Stimulated activated CD4-positive, alpha-beta T cell treated with anti-CD3 and anti-CD28 coated beads, Interleukin-2, amount 100 ng/mL, for 48 hours (primary cell): ENCODE measurements at regions not wholly inside any gene's neighbourhood (a gene's known extent, or its start where the extent isn't known, plus 50 kb on each side); places are given as distances from the start of the nearest gene placed in this dataset.
"Not testable (repeated sequence)": the region's sequence is repeated elsewhere in the genome, so short reads cannot be mapped to it uniquely, and the experiment has no call there.

Experiments used
- DNase-seq, 2 donors: peaks; one replicate each; pipeline ENCODE4 v3.0.0-alpha.2; 2020

DNA sequence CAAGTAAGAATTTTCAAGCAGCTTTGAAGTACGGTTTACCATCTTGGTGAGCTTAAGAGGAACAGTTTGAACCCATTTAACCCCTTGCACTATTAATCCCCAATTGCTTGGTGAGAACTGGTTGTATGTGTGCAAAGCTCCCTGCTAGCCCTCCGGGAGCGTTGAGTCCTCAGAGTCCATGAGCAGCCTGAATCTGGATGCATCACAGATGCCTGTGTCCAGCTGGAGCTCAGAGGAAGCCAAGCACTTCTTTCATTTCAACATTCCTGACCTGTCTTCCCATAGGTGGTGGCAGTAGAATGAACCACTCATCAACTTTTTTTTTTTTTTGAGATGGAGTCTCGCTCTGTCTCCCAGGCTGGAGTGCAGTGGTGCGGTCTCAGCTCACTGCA lies 199.9 kb upstream of the IRF2BP2 start:
- DNase-seq: not testable (repeated sequence)

DNA sequence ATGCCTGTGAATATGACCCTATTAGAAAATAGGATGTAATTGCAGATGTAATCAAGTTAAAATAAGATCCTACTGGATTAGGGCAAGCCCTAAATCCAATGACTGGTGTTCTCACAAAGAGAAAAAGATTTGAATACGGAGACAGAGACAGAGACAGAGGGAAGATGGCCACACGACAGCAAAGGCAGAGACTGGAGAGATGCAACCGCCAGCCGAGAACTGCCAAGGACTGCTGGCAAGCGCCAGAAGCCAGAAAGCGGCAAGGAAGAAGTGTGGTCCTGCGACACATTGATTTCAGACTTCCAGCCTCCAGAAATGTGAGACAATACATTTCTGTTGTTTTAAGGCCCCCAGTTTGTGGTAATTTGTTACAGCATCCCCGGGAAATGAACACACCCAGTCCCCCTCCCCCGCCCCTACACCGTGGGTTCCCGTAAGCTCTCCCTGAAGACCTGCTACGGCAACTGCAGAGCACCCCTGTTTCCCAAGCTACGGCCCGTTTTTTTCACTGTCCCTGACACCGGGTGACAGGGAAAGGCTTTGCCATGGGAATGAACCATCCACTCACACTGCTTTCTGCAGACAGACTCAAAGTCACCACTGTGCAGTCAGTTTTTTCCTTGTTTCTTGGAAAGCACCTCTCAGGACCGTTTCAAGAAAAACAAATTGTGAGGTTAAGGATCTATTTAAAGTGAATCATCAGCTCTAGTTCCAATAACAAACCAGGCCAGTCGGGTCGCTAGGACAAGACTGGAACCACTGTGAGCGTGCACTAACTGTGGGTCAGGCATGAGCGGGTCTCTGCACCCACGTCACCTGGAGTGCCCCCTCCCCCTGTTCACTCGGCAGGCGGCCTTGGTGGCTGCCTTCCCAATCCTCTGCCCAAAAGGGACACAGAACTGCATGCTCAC lies 199.2 kb upstream of the IRF2BP2 start:
- not testable (repeated sequence) for DNase-seq

DNA sequence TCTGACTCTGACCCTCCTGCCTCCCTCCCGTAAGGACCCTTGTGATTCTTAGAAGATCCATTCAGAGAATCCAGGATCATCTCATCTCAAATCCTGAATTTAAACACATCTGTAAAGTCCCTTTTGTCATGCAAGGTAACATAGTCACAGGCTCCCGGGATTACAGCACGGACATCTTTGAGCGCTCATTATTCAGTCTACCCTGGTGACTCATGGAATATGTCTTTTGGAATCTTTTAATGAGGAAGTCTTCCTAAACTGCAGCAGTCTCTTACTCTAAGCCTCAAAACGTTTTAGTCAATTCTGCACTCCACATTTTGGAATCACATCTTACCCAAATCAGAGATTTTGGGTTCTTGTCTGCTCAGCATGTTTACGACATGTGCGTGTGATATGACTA lies 198.5 kb upstream of the IRF2BP2 start:
- not testable (repeated sequence) for DNase-seq

DNA sequence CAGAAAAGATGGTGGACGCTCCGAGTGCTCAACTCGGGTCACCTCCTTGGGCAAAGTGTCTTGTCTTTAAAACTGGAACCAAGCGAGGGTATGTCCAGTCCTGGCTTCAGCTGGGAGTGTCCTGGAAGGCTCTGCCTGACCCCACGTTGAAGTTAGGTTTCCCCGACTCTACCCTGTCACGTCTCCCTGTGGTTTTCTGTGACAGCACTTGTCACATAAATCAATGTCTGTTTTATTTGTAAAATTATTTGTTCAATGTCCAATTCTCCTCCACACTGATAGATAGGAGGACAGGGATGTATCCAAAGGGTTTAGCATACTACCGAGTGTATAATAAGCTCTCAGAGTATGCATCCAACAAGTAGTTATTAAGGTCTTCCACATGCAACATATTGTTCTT lies 197.7 kb upstream of the IRF2BP2 start:
- not testable (repeated sequence) for DNase-seq

DNA sequence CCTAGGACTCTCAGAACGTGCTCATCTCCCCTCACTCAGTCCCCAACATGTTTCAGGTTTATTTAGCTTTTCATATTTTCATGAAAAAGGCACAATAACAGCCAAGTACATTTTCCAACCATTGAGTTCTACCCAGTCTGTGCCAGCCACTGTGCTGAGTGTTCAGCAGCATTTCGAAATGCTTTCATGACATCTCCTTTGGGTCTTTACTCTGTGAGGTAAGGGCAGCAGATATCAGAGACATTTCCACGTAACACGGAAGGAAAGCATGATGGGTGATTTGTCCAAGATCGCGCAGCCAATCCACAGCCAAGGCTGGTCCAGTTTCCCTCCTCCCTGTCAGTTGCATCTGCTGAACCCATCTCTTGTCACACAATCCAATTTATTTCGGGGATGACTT lies 192.6 kb upstream of the IRF2BP2 start:
- DNase-seq: not testable (repeated sequence)

DNA sequence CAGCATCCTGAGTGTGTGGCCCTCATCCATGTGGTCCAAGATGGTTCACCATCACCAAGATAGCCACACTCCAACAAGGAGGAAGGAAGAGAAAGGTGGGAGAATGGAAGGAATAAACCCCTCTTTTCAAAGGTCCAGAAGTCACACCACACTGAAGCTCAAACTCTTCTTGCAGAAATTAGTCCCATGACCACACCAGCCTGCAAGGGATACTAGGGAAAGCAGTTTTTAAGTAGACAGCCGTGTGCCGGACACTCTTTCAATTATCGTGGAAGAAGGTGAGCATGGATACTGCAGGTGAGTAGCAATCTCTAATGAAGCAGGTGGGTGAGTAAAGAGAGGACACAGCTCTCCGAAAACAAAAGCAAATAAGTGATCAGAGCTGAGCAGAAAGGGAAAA lies 191.7 kb upstream of the IRF2BP2 start:
- DNase-seq: not testable (repeated sequence)

DNA sequence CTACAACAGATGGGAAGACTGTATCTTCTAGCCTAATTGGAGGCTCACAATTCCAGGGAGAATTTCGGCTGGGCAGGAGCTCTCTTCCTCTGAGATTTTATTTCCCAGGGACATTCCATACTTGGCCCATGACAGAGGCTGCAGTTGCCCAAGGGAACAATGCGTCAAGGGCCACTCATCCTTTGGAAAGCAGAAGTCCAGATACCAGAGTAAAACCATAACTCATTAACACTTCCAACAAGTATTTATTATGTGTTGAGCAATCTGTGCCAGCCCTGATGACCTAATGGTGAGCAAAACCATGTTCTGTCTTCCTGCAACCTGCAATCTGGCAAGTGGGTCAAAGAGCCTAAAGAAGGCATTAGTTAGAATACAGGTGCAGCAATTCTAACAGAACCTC lies 191.2 kb upstream of the IRF2BP2 start:
- DNase-seq: not testable (repeated sequence)

DNA sequence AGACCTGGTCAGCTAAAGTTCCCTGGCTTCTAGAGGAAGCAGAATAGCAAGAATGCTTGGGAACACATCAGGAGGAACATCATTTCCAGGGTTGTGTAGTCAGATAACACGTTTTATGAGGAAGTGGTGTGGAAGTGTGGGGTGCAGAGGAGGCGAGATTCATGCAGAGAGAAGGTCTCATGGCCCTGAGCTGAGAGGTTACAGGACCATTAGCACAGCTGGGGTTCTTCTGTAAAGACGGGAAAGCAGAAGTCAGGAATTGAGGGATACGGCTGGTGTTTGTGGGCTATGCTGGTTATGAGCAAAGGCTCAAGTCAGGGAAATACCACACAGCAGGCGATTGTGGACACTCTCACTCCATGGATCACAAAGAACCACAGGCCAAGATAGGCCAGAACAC lies 190.6 kb upstream of the IRF2BP2 start:
- not testable (repeated sequence) for DNase-seq

DNA sequence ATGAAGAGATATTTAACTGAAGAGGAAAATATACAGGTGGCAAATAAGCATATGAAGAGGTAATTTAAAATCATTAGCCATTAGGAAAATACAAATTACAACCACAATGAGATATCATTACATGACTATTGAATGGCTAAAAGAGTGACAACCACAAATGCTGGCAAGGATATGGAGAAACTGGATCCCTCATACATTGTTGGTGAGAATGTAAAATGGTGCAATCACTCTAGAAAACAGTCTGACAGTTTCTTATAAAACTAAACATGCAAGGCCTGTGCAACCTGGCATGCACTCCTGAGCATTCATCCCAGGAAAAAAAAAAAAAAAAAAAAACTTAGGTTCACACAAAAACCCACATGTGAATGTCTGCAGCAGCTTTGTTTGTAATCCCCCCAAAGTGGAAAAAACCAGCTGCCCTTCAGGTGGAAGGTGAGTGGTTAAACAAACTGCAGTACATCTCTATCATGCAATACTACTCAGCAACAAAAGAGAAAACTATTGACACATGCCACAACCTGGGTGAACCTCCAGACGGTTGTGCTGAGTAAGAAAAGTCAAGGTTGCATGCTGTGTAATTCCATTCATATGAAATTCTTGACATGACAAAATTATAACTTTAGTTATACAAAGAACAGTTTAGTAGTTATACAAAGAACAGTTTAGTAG lies 189.2 kb upstream of the IRF2BP2 start:
- DNase-seq: not testable (repeated sequence)

DNA sequence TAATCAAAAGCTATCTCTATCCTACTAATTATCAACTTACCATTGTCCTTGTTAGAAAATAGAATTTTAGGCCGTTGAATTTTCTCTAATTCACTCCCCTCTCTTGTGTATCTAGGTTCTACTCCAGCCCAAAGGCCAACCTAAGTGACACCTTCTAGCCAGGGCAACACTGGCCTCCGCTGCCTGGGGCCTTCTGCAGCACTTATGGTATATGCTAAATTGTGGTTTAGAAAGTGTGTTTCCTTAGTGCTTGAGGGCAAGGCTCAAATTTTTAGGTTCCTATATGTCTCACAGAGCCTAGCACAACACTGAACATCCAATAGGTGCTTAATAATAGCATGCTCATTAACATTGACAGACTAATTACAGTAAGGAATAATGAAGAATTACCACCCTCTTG lies 187.2 kb upstream of the IRF2BP2 start:
- not testable (repeated sequence) for DNase-seq

DNA sequence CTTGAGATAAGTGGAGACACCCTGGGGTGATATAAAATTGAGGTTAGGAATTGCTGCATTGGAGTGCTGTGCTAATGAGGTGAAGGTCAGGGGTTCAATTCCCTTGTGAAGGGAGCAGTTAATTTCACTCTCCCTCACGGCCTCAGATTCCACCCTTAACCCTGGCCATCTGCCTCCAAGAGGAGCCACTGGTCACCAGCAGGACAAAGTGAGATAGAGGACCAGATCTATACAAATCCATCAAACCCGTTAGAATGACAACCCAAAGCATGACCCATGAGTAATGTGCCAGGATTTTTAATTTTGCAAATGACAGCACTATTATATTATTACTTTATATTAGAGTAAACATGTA lies 186.4 kb upstream of the IRF2BP2 start:
- DNase-seq: not testable (repeated sequence)

DNA sequence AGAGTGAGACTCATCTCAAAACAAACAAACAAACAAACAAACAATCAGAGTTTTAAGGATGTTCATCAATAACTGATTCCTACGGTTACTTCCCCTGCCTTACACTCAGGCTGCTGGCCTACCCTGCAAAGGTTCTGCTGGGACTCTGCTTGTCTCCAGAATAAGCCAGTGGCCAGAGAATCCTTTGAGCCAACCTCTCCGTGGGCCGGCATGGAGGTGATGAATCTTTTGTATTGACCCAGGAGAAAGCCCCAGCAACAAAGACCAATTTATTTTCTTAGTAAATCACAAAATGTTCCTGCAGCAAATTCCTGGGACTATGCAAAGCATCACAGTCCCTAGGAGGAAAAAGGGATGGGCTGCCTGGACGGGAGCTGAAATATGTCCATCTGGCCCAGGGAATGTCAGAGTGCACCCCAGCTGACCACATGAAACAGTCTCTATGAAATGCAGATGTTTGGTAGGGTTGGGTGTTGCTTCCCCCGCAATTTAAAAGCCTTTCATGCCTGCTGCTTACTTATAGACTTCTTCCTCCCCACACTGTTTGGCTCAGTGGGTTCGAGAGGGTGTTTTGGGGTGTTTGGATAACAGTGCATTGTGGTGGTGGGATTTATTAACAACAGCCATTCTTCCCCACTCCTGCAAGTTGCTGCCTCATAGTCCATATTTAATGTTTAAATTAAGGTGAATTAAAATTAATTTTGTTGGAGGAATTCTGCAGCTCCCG lies 185.9 kb upstream of the IRF2BP2 start:
- not testable (repeated sequence) for DNase-seq

DNA sequence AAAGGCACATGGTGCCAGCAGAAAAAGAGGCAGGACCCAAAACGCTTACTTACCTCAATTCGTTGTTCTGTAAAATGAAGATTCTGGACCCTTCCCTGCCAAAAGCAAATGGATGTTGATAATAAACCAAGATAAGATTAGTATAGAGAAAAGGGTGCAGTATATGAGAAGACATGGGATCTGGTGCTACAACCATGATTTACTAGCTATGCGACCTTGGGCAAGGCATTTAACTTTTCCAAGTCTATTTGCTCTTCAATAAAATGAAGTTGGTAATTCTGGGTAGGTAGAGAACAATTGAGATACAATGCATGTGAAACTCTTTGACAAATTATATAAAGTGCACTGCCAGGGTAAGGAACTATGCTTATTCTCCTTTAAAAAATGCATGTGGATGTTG lies 185.0 kb upstream of the IRF2BP2 start:
- not testable (repeated sequence) for DNase-seq

DNA sequence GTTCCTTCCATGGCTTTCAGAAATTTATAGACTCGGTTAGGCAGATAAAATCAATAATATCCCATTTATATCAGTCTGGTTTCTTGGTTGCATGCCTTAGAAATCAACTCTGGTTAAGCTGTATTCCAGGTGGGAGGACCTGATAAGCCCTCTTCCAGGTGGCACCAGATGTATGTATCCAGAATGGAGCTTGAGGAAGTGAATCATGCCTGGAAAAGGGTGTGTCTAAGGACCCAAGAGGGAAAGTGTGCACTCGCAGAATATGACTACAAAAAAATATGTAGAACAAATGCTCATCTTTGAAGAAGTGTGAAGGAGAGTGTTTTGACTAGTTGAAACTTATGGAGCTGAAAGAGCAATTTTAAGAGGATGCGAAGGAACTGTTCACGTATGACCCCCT lies 184.5 kb upstream of the IRF2BP2 start:
- not testable (repeated sequence) for DNase-seq

DNA sequence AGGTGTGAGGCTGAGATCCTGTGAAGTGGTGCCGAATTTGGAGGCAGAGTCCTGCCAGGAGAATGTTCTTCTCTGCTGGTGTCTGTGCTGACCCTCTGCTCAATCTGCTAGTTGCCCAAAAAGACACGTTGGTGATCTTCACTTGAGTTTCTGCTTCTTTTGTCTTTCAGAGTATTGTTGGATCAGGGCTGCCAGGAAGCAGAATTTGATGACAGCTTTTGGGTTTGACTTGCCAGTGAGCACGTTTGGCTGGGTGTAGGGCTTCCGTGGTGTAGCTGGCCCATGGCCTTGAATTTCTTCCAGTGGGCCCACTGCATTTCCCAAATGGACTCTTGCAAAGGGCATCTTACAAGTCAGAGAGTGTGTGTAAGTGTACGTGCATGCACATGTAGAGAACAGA lies 183.9 kb upstream of the IRF2BP2 start:
- not testable (repeated sequence) for DNase-seq

DNA sequence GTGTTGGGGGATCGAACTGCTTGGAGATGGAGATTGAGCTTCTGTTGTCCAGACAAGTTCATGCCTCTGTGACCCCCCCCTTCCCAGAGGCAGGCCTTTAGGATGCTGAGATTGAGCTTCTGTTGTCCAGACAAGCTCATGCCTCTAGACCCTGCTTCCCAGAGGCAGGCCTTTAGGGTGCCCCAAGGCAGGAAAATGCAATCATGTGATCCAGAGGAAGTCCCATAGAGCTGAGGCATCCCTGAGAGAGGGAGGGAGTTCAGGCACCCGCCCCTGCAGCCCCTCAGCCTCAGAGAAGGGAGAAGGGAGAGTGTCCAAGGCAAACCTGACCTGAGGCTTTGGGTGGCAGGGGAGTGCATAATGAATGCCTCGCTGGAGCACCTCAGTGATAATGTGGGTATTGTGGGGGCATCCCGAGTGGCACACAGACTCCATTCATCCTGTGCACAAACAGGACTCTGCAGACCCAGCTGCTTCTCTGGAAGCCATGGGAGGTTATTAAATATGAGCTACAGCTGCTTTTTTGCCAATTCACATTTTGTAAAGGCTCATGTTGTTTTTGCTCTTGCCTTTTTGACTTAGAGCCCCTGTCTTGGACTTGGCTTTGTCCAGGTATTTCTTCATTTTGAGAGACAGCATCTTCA lies 182.4 kb upstream of the IRF2BP2 start:
- DNase-seq: not testable (repeated sequence)

DNA sequence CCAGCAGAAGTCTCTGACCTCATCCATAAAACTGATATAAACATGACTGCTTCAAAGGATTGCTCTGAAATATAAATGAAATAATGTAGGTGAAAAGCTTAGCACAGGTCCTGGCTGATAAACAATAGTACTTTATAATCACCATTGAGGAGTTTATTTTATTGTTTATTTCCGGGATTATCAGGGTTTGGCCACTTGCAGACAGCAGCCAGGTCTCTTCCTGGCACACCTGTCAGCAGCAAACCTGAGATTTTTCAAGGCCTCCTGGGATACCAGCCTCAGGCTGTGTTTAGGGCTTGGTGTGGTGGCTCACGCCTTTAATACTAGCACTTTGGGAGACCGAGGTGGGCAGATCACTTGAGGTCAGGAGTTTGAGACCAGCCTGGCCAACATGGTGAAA lies 181.6 kb upstream of the IRF2BP2 start:
- DNase-seq: not testable (repeated sequence)

DNA sequence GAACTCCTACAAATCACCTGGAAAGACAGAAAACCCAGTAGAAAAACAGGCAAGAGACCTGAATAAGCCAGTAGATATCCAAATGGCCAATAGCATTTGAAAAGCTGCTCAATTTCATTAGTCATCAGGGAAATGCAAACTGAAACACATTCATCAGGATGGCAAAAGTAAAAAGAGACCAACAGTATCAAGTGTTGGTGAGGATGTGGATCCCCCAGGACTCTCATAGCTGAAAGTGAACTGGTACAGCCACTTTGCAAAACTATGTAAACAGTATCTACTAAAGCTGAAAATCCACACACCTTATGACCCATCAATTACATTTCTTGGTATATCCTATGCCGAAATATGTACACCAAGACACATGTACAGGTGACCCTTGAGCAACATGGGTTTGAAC lies 180.4 kb upstream of the IRF2BP2 start:
- not testable (repeated sequence) for DNase-seq

DNA sequence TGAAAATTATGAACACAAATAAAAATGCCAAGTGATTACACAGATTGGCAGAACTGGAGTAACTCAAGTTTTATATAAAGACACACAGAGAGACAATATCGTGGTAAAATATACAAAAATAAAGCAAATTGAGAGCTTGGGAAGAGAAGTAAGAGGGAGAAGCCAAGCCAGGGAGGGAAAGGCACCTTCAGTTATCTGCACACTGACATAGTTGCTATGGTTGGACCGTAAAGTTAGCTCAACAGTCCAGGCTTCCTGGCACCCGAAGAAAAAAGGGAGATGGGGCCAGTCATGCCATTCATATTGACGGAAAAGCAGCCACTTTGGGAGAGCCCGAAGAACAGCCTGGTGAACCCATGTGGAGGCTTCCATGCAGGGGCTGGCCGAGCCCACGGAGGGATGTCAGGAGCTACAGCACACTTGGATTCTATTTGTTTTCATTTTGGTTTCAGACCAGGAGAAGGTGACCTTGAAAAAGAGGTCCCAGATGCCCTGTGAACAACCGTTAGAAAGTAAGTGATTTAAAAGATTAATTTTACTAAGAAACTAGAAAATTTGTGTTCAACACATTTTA lies 177.1 kb upstream of the IRF2BP2 start:
- DNase-seq: not testable (repeated sequence)

DNA sequence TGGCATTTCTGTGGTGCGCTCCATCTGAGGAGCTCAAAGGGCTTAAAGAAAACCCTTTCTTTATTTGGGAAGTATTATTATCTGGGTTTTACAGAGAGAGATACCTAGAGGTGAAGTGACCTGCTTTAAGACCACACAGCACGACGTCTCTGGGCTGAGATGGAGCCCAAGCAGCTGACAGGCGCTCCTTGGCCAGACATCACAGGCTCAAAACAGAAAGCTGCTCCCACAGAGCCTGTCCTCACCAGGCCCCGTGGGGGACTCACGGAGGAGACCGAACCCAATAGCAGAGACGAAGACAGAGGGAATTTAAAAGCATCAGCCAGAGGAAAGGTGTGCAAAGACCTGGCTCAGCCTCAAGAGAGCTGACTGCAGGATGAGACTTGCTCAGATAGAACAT lies 175.9 kb upstream of the IRF2BP2 start:
- not testable (repeated sequence) for DNase-seq

DNA sequence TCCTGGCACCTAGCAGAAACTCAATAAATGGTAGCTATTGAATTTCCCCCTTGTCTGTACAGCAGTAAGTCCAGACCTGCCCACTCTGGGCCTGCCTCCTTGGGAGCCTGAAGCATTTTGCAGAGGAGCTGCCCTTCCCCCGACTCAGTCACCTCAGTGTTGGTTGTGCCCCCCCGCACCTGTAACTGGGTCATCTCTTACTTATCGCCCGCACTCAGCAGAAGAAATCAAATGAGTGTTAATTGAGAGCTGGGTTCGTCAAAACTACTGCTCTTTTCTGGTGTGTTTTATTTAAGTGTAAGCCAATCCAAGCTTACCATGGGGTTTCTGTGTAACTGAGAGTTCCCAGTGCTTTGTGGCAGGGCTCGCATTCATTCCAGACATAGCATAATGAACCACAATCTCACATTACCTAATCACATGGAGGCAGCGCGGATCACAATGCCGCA lies 175.5 kb upstream of the IRF2BP2 start:
- DNase-seq: not testable (repeated sequence)

DNA sequence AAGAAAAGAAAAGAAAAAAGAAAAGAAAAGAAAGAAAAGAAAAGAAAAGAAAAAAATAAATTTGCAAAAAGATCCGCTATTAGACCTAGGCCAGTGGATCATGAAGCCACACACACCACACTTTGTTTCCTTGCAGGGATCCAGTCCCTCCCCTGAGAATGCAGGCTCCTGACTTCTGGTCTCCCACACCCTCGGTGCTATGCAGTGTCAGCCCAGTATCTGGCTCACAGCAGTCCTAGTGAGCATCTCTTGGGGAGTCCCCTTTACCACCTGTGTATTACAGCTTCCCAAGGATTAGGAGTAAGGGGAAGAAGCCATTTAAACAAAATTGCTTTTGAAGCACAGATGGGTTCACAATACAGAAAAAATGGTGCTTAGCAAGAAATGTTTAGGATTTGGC lies 174.1 kb upstream of the IRF2BP2 start:
- DNase-seq: not testable (repeated sequence)
